ENCODE measurements at regions not wholly inside any gene's neighbourhood (a gene's known extent, or its start where the extent isn't known, plus 50 kb on each side); places are given as distances from the start of the nearest gene placed in this dataset.

- peak; percentile 11 for DNase-seq (ENCODE audit: low spot score)
Measured at GRCh38 chr12:58530742-58531062, 389.6 kb downstream of the LRIG3 start.

GRCh38 chr12:58532855-58533608, 387.3 kb downstream of the LRIG3 start:
- DNase-seq (ENCODE audit: low spot score): no peak

GRCh38 chr12:58533652-58534051, 386.7 kb downstream of the LRIG3 start:
- DNase-seq (ENCODE audit: low spot score): no peak

GRCh38 chr12:58537278-58537677, 383.0 kb downstream of the LRIG3 start:
- peak; percentile 11 for DNase-seq (ENCODE audit: low spot score)

- DNase-seq (ENCODE audit: low spot score): no peak
Measured at GRCh38 chr12:58539295-58539694, 381.0 kb downstream of the LRIG3 start.

- DNase-seq (ENCODE audit: low spot score): peak; percentile 30
Measured at GRCh38 chr12:58540480-58541299, 379.6 kb downstream of the LRIG3 start.

- DNase-seq (ENCODE audit: low spot score): no peak
Measured at GRCh38 chr12:58541300-58541690, 379.0 kb downstream of the LRIG3 start.

GRCh38 chr12:58544281-58544680, 376.0 kb downstream of the LRIG3 start:
- no peak for DNase-seq (ENCODE audit: low spot score)

GRCh38 chr12:58547217-58547616, 373.1 kb downstream of the LRIG3 start:
- no peak for DNase-seq (ENCODE audit: low spot score)

GRCh38 chr12:58548801-58549200, 371.5 kb downstream of the LRIG3 start:
- DNase-seq (ENCODE audit: low spot score): no peak

- DNase-seq (ENCODE audit: low spot score): no peak
Measured at GRCh38 chr12:58554522-58555157, 365.7 kb downstream of the LRIG3 start.

GRCh38 chr12:58557171-58557570, 363.1 kb downstream of the LRIG3 start:
- peak; percentile 37 for DNase-seq (ENCODE audit: low spot score)

- no peak for DNase-seq (ENCODE audit: low spot score)
Measured at GRCh38 chr12:58557661-58558060, 362.6 kb downstream of the LRIG3 start.

GRCh38 chr12:58563621-58564020, 356.7 kb downstream of the LRIG3 start:
- DNase-seq (ENCODE audit: low spot score): no peak

- peak; percentile 42 for DNase-seq (ENCODE audit: low spot score)
Measured at GRCh38 chr12:58564721-58565120, 355.6 kb downstream of the LRIG3 start.

- peak; percentile 28 for DNase-seq (ENCODE audit: low spot score)
Measured at GRCh38 chr12:58566599-58566998, 353.7 kb downstream of the LRIG3 start.

- DNase-seq (ENCODE audit: low spot score): no peak
Measured at GRCh38 chr12:58567189-58567588, 353.1 kb downstream of the LRIG3 start.

- no peak for DNase-seq (ENCODE audit: low spot score)
Measured at GRCh38 chr12:58570411-58570810, 349.9 kb downstream of the LRIG3 start.

- DNase-seq (ENCODE audit: low spot score): peak; percentile 27
Measured at GRCh38 chr12:58575256-58575655, 345.0 kb downstream of the LRIG3 start.

- no peak for DNase-seq (ENCODE audit: low spot score)
Measured at GRCh38 chr12:58576081-58576480, 344.2 kb downstream of the LRIG3 start.

GRCh38 chr12:58576916-58577315, 343.4 kb downstream of the LRIG3 start:
- DNase-seq (ENCODE audit: low spot score): no peak

GRCh38 chr12:58580095-58580494, 340.2 kb downstream of the LRIG3 start:
- DNase-seq (ENCODE audit: low spot score): no peak

GRCh38 chr12:58583529-58583928, 336.8 kb downstream of the LRIG3 start:
- no peak for DNase-seq (ENCODE audit: low spot score)
